Kasumi-1 (cell line): ENCODE measurements at regions not wholly inside any gene's neighbourhood (a gene's known extent, or its start where the extent isn't known, plus 50 kb on each side); places are given as distances from the start of the nearest gene placed in this dataset.
A peak's percentile ranks its signal among the peaks of the same experiment; 100 is the strongest.
"Not testable (repeated sequence)": the region's sequence is repeated elsewhere in the genome, so short reads cannot be mapped to it uniquely, and the experiment has no call there.

Experiments
- DNase-seq, 2 experiments: peaks; one replicate each; lab custom pipeline; 2025; lab: John Stamatoyannopoulos, UW

- DNase-seq = no peak
Observed at GRCh38 chr3:90062631-90063200, 955.3 kb downstream of the EPHA3 start.

GRCh38 chr3:90068783-90069182 lies 961.4 kb downstream of the EPHA3 start:
- DNase-seq = no peak

GRCh38 chr3:90069748-90070147 lies 962.3 kb downstream of the EPHA3 start:
- DNase-seq = no peak

GRCh38 chr3:90076136-90076535 lies 968.7 kb downstream of the EPHA3 start:
- no peak for DNase-seq

GRCh38 chr3:90080988-90081387 lies 973.6 kb downstream of the EPHA3 start:
- no peak for DNase-seq

- DNase-seq = not testable (repeated sequence)
Observed at GRCh38 chr3:90086297-90086696, 978.9 kb downstream of the EPHA3 start.

- DNase-seq = no peak
Observed at GRCh38 chr3:90087703-90088102, 980.3 kb downstream of the EPHA3 start.

GRCh38 chr3:90091549-90091948 lies 984.1 kb downstream of the EPHA3 start:
- DNase-seq = peak; percentile 61 to 64

GRCh38 chr3:90092994-90093393 lies 985.6 kb downstream of the EPHA3 start:
- peak; percentile 61 to 79 for DNase-seq

- no peak for DNase-seq
Observed at GRCh38 chr3:90095811-90096210, 988.4 kb downstream of the EPHA3 start.

GRCh38 chr3:90099493-90099892 lies 992.1 kb downstream of the EPHA3 start:
- no peak for DNase-seq

GRCh38 chr3:90102146-90102545 lies 994.7 kb downstream of the EPHA3 start:
- DNase-seq = no peak

- DNase-seq = no peak
Observed at GRCh38 chr3:90121326-90121725, 1013.9 kb downstream of the EPHA3 start.

- no peak for DNase-seq
Observed at GRCh38 chr3:90128391-90128790, 1021.0 kb downstream of the EPHA3 start.

GRCh38 chr3:90129730-90130129 lies 1022.3 kb downstream of the EPHA3 start:
- no peak for DNase-seq

GRCh38 chr3:90132197-90132596 lies 1024.8 kb downstream of the EPHA3 start:
- DNase-seq = no peak

GRCh38 chr3:90134090-90134489 lies 1026.7 kb downstream of the EPHA3 start:
- no peak for DNase-seq

- DNase-seq = no peak
Observed at GRCh38 chr3:90136456-90137191, 1029.2 kb downstream of the EPHA3 start.

- no peak for DNase-seq
Observed at GRCh38 chr3:90145094-90145860, 1037.9 kb downstream of the EPHA3 start.

GRCh38 chr3:90180096-90180495 lies 1072.7 kb downstream of the EPHA3 start:
- DNase-seq = no peak

- no peak for DNase-seq
Observed at GRCh38 chr3:90180543-90180942, 1073.1 kb downstream of the EPHA3 start.

GRCh38 chr3:90182291-90182976 lies 1075.0 kb downstream of the EPHA3 start:
- peak; percentile 34 to 47 for DNase-seq
